Psoas muscle (tissue), 7 donors: ENCODE measurements at regions not wholly inside any gene's neighbourhood (a gene's known extent, or its start where the extent isn't known, plus 50 kb on each side); places are given as distances from the start of the nearest gene placed in this dataset.

Source experiments
- ATAC-seq, 4 donors: fragments of 200-7000 bp; cut with Tn5 transposase; one replicate each; pipeline ENCODE4 v1.9.1; 2020; ENCODE audit warnings: moderate library complexity in 3 of 4, mild to moderate bottlenecking in 2 of 4
- DNase-seq, 2 donors: peaks; one replicate each; pipeline ENCODE4 v3.0.0-alpha.2; 2020
- H3K27ac ChIP-seq: fragments of 200-600 bp; one replicate; pipeline ENCODE4 v1.8.0; 2022
- H3K27me3 ChIP-seq, 3 donors: fragments of 200-600 bp in 1 of 3; one replicate each; pipeline versions ENCODE4 v1.6.1 to v1.8.0; 2013 to 2022; ENCODE audit warnings: low read length in 2 of 3, mild to moderate bottlenecking in 2 of 3, moderate library complexity in 1 of 3; ENCODE audit not compliant: insufficient read depth in 3 of 3
- H3K36me3 ChIP-seq, 2 donors: fragments of 200-600 bp in 1 of 2; one replicate each; pipeline versions ENCODE4 v1.6.1 to v1.8.0; 2013 to 2022; ENCODE audit warnings: low read depth in 1 of 2, mild to moderate bottlenecking in 1 of 2, moderate library complexity in 1 of 2; ENCODE audit not compliant: insufficient read depth in 1 of 2
- H3K4me1 ChIP-seq: fragments of 200-600 bp; one replicate; pipeline ENCODE4 v1.8.0; 2022
- H3K4me3 ChIP-seq: fragments of 200-600 bp; one replicate; pipeline ENCODE4 v1.8.0; 2022; ENCODE audit warnings: mild to moderate bottlenecking
- H3K9me3 ChIP-seq: fragments of 200-600 bp; one replicate; pipeline ENCODE4 v1.8.0; 2022
- CTCF ChIP-seq: fragments of 200-600 bp; IDR thresholded peaks from one replicate; pipeline ENCODE4 v1.8.0; 2022; ENCODE audit warnings: antibody characterized with exemption
- whole genome bisulfite sequencing, 3 donors: extraction: QIAGEN DNeasy Blood & Tissue Kit; methylation state at CpG; one replicate each; pipeline versions ENCODE4 v1.1.6 to v1.1.7; 2013; 5-methylcytosine and 5-hydroxymethylcytosine counted together
- intact Hi-C, 2 donors: fragments of 100-400 bp; cut with DNase I; formaldehyde crosslinking; loops; one replicate each; pipeline versions ENCODE4 v1.11.0 to v1.14.2; 2022
- donor health status: healthy with polysubstance abuse.
- donor health status: DM: no; HTN: no; CAD: no; lungs with moderate emphysema.
- donor health status: Bipolar disorder and iron deficiency.
- donor health status: healthy.
- donor health status: DM: yes; HTN: yes; CAD: no.
- donor health status: DM: no; HTN: no; CAD: no.
- donor health status: DM: yes; HTN: yes; CAD: no.

- H3K36me3 ChIP-seq = no peaks in the 10 kb centered on the region
- ATAC-seq = no peak
- DNase-seq = peak in 1 of 2 donors; percentile 17
- H3K9me3 ChIP-seq = no peaks in the 10 kb centered on the region
- 28 to 43% (median 37%) methylated on average over 20 of the region's 20 CpGs for WGBS, 3 donors
- intact Hi-C loops = no loop called here
- no peak for TF ChIP-seq CTCF
- H3K4me3 ChIP-seq = peak overlapping the region; percentile 52
- peaks cover 0 to 66% (median 15%) of the 10 kb centered on the region in 3 donors for H3K27me3 ChIP-seq
- H3K27ac ChIP-seq = no peak overlapping the region
- no peaks in the 10 kb centered on the region for H3K4me1 ChIP-seq
Measured at GRCh38 chr7:1289666-1290025, 57.0 kb downstream of the UNCX start.

DNA sequence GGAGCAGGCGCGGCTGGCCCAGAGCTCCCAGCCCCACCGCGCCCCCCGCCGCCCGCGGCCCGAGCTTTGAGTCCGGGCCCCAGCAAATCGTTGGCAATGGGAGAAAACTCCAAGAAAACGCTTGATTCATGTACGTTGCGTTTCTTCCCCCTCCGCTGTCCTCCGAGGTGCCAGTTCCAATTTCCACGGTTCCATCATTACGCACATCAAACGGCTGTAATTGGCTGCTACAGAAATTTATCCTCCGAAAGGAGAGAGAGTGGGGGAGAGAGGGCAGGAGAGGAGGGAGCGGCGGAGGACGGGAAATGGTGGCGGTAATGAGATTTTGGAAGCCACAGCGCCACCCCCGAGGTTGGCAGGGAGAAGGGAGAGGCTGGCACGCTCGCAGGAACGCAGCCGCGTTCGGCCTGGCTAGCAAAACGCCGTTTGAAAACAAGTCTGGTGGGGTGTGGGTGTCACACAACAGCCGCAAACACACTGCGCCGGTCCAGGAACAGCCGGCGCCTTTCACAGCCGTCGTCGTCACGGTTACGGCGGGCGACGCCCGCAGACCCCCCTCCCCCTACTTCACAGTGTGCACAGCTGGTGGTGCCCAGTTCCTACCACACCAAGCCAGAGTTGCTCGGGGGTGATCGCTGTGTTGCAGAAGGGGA, 57.5 kb downstream of the UNCX start:
- ATAC-seq (peak in 3 of 4 donors; percentile 33 to 67 (median 57)), DNase-seq (peak in 1 of 2 donors; percentile 54)
- no peaks in the 10 kb centered on the region for H3K4me1 ChIP-seq
- H3K4me3 ChIP-seq = peak overlapping the region; percentile 52
- no peaks in the 10 kb centered on the region for H3K9me3 ChIP-seq
- peaks cover 0 to 62% (median 13%) of the 10 kb centered on the region in 3 donors for H3K27me3 ChIP-seq
- H3K36me3 ChIP-seq = no peaks in the 10 kb centered on the region
- intact Hi-C loops = no loop called here
- no peak for TF ChIP-seq CTCF
- H3K27ac ChIP-seq = no peak overlapping the region
- 2 to 4% (median 4%) methylated on average over 50 of the region's 50 CpGs for WGBS, 3 donors

GRCh38 chr7:1290679-1291356, 58.1 kb downstream of the UNCX start:
- H3K4me3 ChIP-seq = peak overlapping the region; percentile 52
- no peaks in the 10 kb centered on the region for H3K36me3 ChIP-seq
- peaks cover 0 to 60% (median 15%) of the 10 kb centered on the region in 3 donors for H3K27me3 ChIP-seq
- no peak overlapping the region for H3K27ac ChIP-seq
- no peaks in the 10 kb centered on the region for H3K4me1 ChIP-seq
- 17 to 25% (median 20%) methylated on average over 34 to 37 of the region's 37 CpGs for WGBS, 3 donors
- no peak for TF ChIP-seq CTCF
- H3K9me3 ChIP-seq = no peaks in the 10 kb centered on the region
- ATAC-seq (no peak), DNase-seq (peak in 1 of 2 donors; percentile 46)
- intact Hi-C loops = no loop called here

DNA sequence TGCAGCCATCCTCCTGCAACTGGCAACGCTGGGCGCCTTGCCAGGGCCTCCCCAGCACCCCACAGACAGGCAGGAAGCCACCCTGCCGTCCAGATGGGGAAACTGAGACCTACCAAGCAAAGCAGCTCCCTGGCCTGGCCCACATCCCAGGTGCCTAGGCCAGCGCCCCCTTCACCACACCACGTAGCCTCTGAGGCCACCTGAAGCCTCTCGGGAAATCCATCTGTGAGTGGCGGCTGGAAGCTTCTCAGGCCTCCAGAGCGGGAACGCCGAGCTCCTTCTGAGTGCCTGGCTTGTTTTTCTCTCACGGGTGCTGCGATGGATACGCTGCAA, 58.7 kb downstream of the UNCX start:
- no peak overlapping the region for H3K4me3 ChIP-seq
- H3K27ac ChIP-seq = no peak overlapping the region
- peak in 1 of 2 donors; percentile 38 for DNase-seq
- no peaks in the 10 kb centered on the region for H3K36me3 ChIP-seq
- TF ChIP-seq CTCF = no peak
- peaks cover 0 to 60% (median 17%) of the 10 kb centered on the region in 3 donors for H3K27me3 ChIP-seq
- WGBS, 3 donors = 81 to 87% (median 83%) methylated on average over 13 of the region's 13 CpGs
- ATAC-seq = no peak
- H3K9me3 ChIP-seq = no peaks in the 10 kb centered on the region
- intact Hi-C loops = no loop called here
- H3K4me1 ChIP-seq = no peaks in the 10 kb centered on the region
